Large intestine (tissue), 3 donors: ENCODE measurements at regions not wholly inside any gene's neighbourhood (a gene's known extent, or its start where the extent isn't known, plus 50 kb on each side); places are given as distances from the start of the nearest gene placed in this dataset.

ENCODE experiments used
- DNase-seq, 2 donors: peaks; one replicate each; pipeline versions ENCODE4 v3.0.0 to v3.0.0-alpha.2; 2013
- H3K27ac ChIP-seq: one replicate; pipeline ENCODE4 v1.5.1; 2013; ENCODE audit warnings: low read length
- H3K27me3 ChIP-seq: 2 replicates; pipeline ENCODE4 v1.6.1; 2013; ENCODE audit warnings: low read length; ENCODE audit not compliant: control insufficient read depth, insufficient read depth
- H3K36me3 ChIP-seq: 2 replicates; pipeline ENCODE4 v1.6.1; 2013; ENCODE audit warnings: low read length; ENCODE audit not compliant: control insufficient read depth, insufficient read depth
- H3K4me1 ChIP-seq: one replicate; pipeline ENCODE4 v1.6.1; 2013; ENCODE audit warnings: low read length; ENCODE audit not compliant: control insufficient read depth, insufficient read depth
- H3K4me3 ChIP-seq: one replicate; pipeline ENCODE4 v1.5.1; 2013; ENCODE audit warnings: low read length
- H3K9me3 ChIP-seq: one replicate; pipeline ENCODE4 v1.6.1; 2013; ENCODE audit warnings: mild to moderate bottlenecking, low read depth, low read length, moderate library complexity; ENCODE audit not compliant: control insufficient read depth
- WGBS: methylation state at CpG from one replicate; pipeline ENCODE4 v1.1.5; 2013; ENCODE audit warnings: low lambda C conversion rate; ENCODE audit not compliant: insufficient coverage; 5-methylcytosine and 5-hydroxymethylcytosine counted together

GRCh38 chr5:98569288-98569687 is 204.2 kb upstream of the RGMB start:
- no peaks in the 10 kb centered on the region for H3K36me3 ChIP-seq
- WGBS = no CpG with 5 or more reads among the region's 4 CpGs

GRCh38 chr5:98570010-98570409 is 203.5 kb upstream of the RGMB start:
- Histone ChIP-seq H3K27ac (no peak overlapping the region), H3K9me3 (no peaks in the 10 kb centered on the region), H3K4me1 (peaks cover 5% of the 10 kb centered on the region), H3K36me3 (no peaks in the 10 kb centered on the region), H3K4me3 (no peak overlapping the region), H3K27me3 (no peaks in the 10 kb centered on the region)
- no CpG with 5 or more reads among the region's 1 CpG for WGBS
- DNase-seq = no peak

More at GRCh38 chr5:98569288-98569687, 204.2 kb upstream of the RGMB start:
- H3K4me1 ChIP-seq = peaks cover 2% of the 10 kb centered on the region
- no peak overlapping the region for H3K4me3 ChIP-seq
- DNase-seq = no peak
- H3K27ac ChIP-seq = no peak overlapping the region
- no peaks in the 10 kb centered on the region for H3K9me3 ChIP-seq
- no peaks in the 10 kb centered on the region for H3K27me3 ChIP-seq

GRCh38 chr5:98570661-98571191 is 202.7 kb upstream of the RGMB start:
- Histone ChIP-seq H3K27ac (no peak overlapping the region), H3K4me3 (no peak overlapping the region), H3K36me3 (no peaks in the 10 kb centered on the region), H3K9me3 (no peaks in the 10 kb centered on the region), H3K27me3 (no peaks in the 10 kb centered on the region), H3K4me1 (peaks cover 5% of the 10 kb centered on the region)
- no peak for DNase-seq
- WGBS = no CpG with 5 or more reads among the region's 1 CpG

- DNase-seq = peak; percentile 10 to 68
- H3K36me3 ChIP-seq = no peaks in the 10 kb centered on the region
- no peaks in the 10 kb centered on the region for H3K27me3 ChIP-seq
- H3K4me3 ChIP-seq = no peak overlapping the region
- H3K9me3 ChIP-seq = peaks cover 3% of the 10 kb centered on the region
- peaks cover 5% of the 10 kb centered on the region for H3K4me1 ChIP-seq
- no peak overlapping the region for H3K27ac ChIP-seq
- 0% methylated on average over 1 of the region's 4 CpGs for WGBS
Observed at GRCh38 chr5:98573834-98574320, 199.6 kb upstream of the RGMB start.

- no peak overlapping the region for H3K27ac ChIP-seq
- DNase-seq = no peak
- H3K9me3 ChIP-seq = peaks cover 3% of the 10 kb centered on the region
- no CpG with 5 or more reads among the region's 20 CpGs for WGBS
- H3K4me3 ChIP-seq = no peak overlapping the region
- H3K36me3 ChIP-seq = no peaks in the 10 kb centered on the region
- H3K27me3 ChIP-seq = no peaks in the 10 kb centered on the region
- peaks cover 5% of the 10 kb centered on the region for H3K4me1 ChIP-seq
Observed at GRCh38 chr5:98576275-98576674, 197.2 kb upstream of the RGMB start.

GRCh38 chr5:98578438-98578837 is 195.0 kb upstream of the RGMB start:
- WGBS = 89% methylated on average over 1 of the region's 1 CpG
- H3K4me1 ChIP-seq = peaks cover 5% of the 10 kb centered on the region

GRCh38 chr5:98581112-98581997 is 192.1 kb upstream of the RGMB start:
- WGBS = 100% methylated on average over 1 of the region's 1 CpG
- Histone ChIP-seq H3K27ac (no peak overlapping the region), H3K4me1 (no peaks in the 10 kb centered on the region), H3K9me3 (peaks cover under 1% of the 10 kb centered on the region), H3K4me3 (no peak overlapping the region), H3K27me3 (no peaks in the 10 kb centered on the region), H3K36me3 (no peaks in the 10 kb centered on the region)
- DNase-seq = no peak

More at GRCh38 chr5:98578438-98578837, 195.0 kb upstream of the RGMB start:
- Histone ChIP-seq H3K4me3 (no peak overlapping the region), H3K9me3 (peaks cover 3% of the 10 kb centered on the region), H3K36me3 (no peaks in the 10 kb centered on the region), H3K27me3 (no peaks in the 10 kb centered on the region), H3K27ac (no peak overlapping the region)
- DNase-seq = no peak

GRCh38 chr5:98583586-98583985 is 189.9 kb upstream of the RGMB start:
- 8% methylated on average over 2 of the region's 2 CpGs for WGBS
- Histone ChIP-seq H3K9me3 (no peaks in the 10 kb centered on the region), H3K4me1 (no peaks in the 10 kb centered on the region), H3K27me3 (no peaks in the 10 kb centered on the region), H3K4me3 (no peak overlapping the region), H3K27ac (no peak overlapping the region), H3K36me3 (no peaks in the 10 kb centered on the region)
- peak in 1 of 2 donors; percentile 65 for DNase-seq

- no peaks in the 10 kb centered on the region for H3K4me1 ChIP-seq
- no peaks in the 10 kb centered on the region for H3K9me3 ChIP-seq
- no peak overlapping the region for H3K27ac ChIP-seq
- H3K27me3 ChIP-seq = no peaks in the 10 kb centered on the region
- H3K36me3 ChIP-seq = no peaks in the 10 kb centered on the region
- no peak for DNase-seq
- no CpG with 5 or more reads among the region's 3 CpGs for WGBS
- no peak overlapping the region for H3K4me3 ChIP-seq
Observed at GRCh38 chr5:98585661-98586310, 187.7 kb upstream of the RGMB start.

- Histone ChIP-seq H3K27me3 (no peaks in the 10 kb centered on the region), H3K36me3 (no peaks in the 10 kb centered on the region), H3K4me1 (no peaks in the 10 kb centered on the region), H3K9me3 (no peaks in the 10 kb centered on the region), H3K4me3 (no peak overlapping the region), H3K27ac (no peak overlapping the region)
- DNase-seq = no peak
- 100% methylated on average over 2 of the region's 4 CpGs for WGBS
Observed at GRCh38 chr5:98586581-98586980, 186.9 kb upstream of the RGMB start.
